ENCODE measurements at regions not wholly inside any gene's neighbourhood (a gene's known extent, or its start where the extent isn't known, plus 50 kb on each side); places are given as distances from the start of the nearest gene placed in this dataset.

DNA sequence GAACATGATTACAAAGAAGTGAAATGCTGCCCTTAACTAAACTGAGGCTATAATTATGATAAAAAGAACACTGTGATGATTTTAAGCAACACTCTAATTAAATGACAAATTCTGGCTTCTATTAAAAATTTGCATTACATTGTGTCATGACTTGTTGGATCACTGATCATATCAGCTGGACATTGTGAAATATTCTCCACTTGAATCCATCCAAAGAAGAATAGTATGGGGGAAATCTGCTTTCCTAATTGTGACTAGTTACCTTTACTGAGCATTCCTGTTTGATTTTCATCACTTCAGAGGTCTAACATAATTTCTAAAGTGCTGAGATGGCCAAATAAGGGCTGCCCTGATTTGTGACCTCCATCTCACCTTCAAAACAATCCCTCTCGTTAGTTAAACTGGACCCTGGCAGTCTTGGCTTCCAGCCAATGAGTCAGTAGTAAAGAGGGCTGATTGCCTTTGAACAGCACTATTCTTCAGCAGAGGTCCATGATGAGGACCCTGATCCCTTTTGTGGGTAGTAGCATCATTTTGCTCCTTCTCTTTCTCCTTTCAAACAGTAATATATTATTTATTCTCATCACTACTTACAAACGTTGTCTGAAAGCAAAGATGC, 53.5 kb upstream of the LEKR1 start:
- FAIRE-seq = peak; percentile 36
- DNase-seq (ENCODE audit: insufficient read length) = no peak
- TF ChIP-seq POLR2A (IDR thresholded peaks at IDR 0.05; ENCODE audit: low read depth, low read length) (no peak), TAF1 (IDR thresholded peaks at IDR 0.05; ENCODE audit: borderline replicate concordance, low read depth, low read length) (no peak), POLR2AphosphoS5 (IDR thresholded peaks at IDR 0.05; ENCODE audit: low read depth, low read length) (no peak)

DNA sequence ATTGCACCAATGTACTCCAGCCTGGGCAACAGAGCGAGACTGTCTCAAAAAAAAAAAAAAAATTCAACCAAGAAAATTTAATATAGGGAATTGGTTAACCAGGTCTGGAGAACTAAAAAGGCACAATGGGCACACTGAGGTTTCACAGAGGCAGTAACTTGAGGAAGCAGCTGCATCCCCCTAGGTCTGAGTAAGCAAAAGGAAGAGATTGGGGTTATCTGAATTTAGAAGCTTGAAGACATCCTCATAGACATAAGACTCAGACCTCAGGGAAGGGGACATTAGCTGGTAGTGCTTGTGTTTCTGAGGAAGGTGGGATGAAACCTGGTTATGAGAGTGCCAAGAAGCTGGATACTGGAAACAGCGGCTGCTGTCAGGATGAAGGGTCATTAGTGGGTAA, 50.1 kb upstream of the LEKR1 start:
- DNase-seq (ENCODE audit: insufficient read length) (no peak), FAIRE-seq (no peak)
- no peak for TF ChIP-seq POLR2A (IDR thresholded peaks at IDR 0.05; ENCODE audit: low read depth, low read length)
- TF ChIP-seq TAF1 (IDR thresholded peaks at IDR 0.05; ENCODE audit: borderline replicate concordance, low read depth, low read length) = no peak
- no peak for TF ChIP-seq POLR2AphosphoS5 (IDR thresholded peaks at IDR 0.05; ENCODE audit: low read depth, low read length)

Data from GM12892 (cell line).